DND-41 (cell line): ENCODE measurements at regions not wholly inside any gene's neighbourhood (a gene's known extent, or its start where the extent isn't known, plus 50 kb on each side); places are given as distances from the start of the nearest gene placed in this dataset.

Source experiments
- CTCF ChIP-seq: IDR thresholded peaks from 2 replicates; pipeline ENCODE4 v1.5.1; 2012; ENCODE audit warnings: borderline replicate concordance, low read length, moderate library complexity, mild to moderate bottlenecking; ENCODE audit not compliant: poor library complexity, severe bottlenecking; ENCODE audit errors: extremely low read depth
- EZH2 ChIP-seq: IDR thresholded peaks from 3 replicates; pipeline ENCODE4 v1.6.1; 2012; ENCODE audit warnings: borderline replicate concordance, low read depth, mild to moderate bottlenecking, moderate library complexity, low read length, inconsistent platforms; ENCODE audit not compliant: severe bottlenecking

GRCh38 chr5:10857338-10857733 is 96.3 kb upstream of the DAP start:
- TF ChIP-seq CTCF: no peak
- no peak for TF ChIP-seq EZH2
